A549 (cell line): ENCODE measurements at regions not wholly inside any gene's neighbourhood (a gene's known extent, or its start where the extent isn't known, plus 50 kb on each side); places are given as distances from the start of the nearest gene placed in this dataset.

Experiments
- ATAC-seq, 2 experiments: fragments of 200-7000 bp in 1 of 2; fragments of >200 bp in 1 of 2; cut with Nextera tagmentation in 1 of 2; cut with Tn5 transposase in 1 of 2; 3 replicates each; pipeline versions ENCODE4 v1.8.0 to v1.9.1; 2018 to 2020; ENCODE audit warnings: mild to moderate bottlenecking in 1 of 2, moderate library complexity in 1 of 2
- CTCF ChIA-PET: fragments of 300-600 bp; sonication (Branson Sonifier 250); formaldehyde crosslinking; extraction: SDS; loops from one replicate; lab custom pipeline; 2021; ENCODE audit warnings: antibody characterized with exemption, inconsistent platforms; lab: Yijun Ruan, JAX
- POLR2A ChIA-PET: fragments of 350-600 bp; formaldehyde crosslinking; extraction: SDS; loops from one replicate; lab custom pipeline; 2021; ENCODE audit warnings: antibody characterized with exemption, inconsistent platforms; lab: Yijun Ruan, JAX
- DNase-seq, 2 experiments: peaks; one replicate each; pipeline versions ENCODE4 v3.0.0 to v3.0.0-alpha.2; 2011 to 2016; ENCODE audit warnings: low read depth in 1 of 2, low spot score in 1 of 2
- FAIRE-seq: peaks from 2 replicates; lab custom pipeline; 2011; peaks lifted over from hg19 to GRCh38; lab: Jason Lieb, UNC
- H3K27ac ChIP-seq, 2 experiments: fragments of >200 bp; sonication (Bioruptor Twin); formaldehyde crosslinking; 3 replicates each; pipeline ENCODE4 v1.5.1; 2016 to 2017
- H3K4me1 ChIP-seq: fragments of >200 bp; sonication (Bioruptor Twin); formaldehyde crosslinking; 3 replicates; pipeline ENCODE4 v1.6.1; 2016
- H3K4me2 ChIP-seq: fragments of >200 bp; sonication (Bioruptor Twin); formaldehyde crosslinking; 3 replicates; pipeline ENCODE4 v1.6.1; 2016
- H3K4me3 ChIP-seq: fragments of >200 bp; sonication (Bioruptor Twin); formaldehyde crosslinking; 3 replicates; pipeline ENCODE4 v1.5.1; 2016
- H3K9me3 ChIP-seq: fragments of >200 bp; sonication (Bioruptor Twin); formaldehyde crosslinking; 3 replicates; pipeline ENCODE4 v1.6.1; 2016
- BHLHE40 ChIP-seq: IDR thresholded peaks from 2 replicates; pipeline ENCODE4 v1.6.1; 2012; ENCODE audit warnings: low read depth, low read length, inconsistent platforms
- CBX8 ChIP-seq: fragments of 200-600 bp; sonication (generic); IDR thresholded peaks from 2 replicates; pipeline ENCODE4 v1.6.1; 2016
- CEBPB ChIP-seq, 2 experiments: fragments of >200 bp in 1 of 2; sonication (Bioruptor Twin) in 1 of 2; formaldehyde crosslinking in 1 of 2; IDR thresholded peaks; 2 replicates each; pipeline ENCODE4 v1.6.1; 2012 to 2016
- CHD2 ChIP-seq: fragments of 150-350 bp; IDR thresholded peaks from 2 replicates; pipeline ENCODE4 v1.6.1; 2014; ENCODE audit warnings: low read length; ENCODE audit not compliant: partially characterized antibody
- EHF ChIP-seq: fragments of 250-450 bp; sonication (Bioruptor Pico); IDR thresholded peaks from 2 replicates; pipeline ENCODE4 v1.5.0; 2020; ENCODE audit warnings: mild to moderate bottlenecking
- EP300 ChIP-seq, 2 experiments: fragments of >200 bp; sonication (Bioruptor Twin); formaldehyde crosslinking; IDR thresholded peaks; 2 replicates in 1 of 2; 3 replicates in 1 of 2; pipeline ENCODE4 v1.6.1; 2016 to 2017
- ESRRA ChIP-seq: fragments of 150-350 bp; IDR thresholded peaks from 2 replicates; pipeline ENCODE4 v1.6.1; 2014; ENCODE audit warnings: mild to moderate bottlenecking, low read length, borderline replicate concordance
- FOSL2 ChIP-seq, 2 experiments: fragments of 450-650 bp in 1 of 2; fragments of >200 bp in 1 of 2; sonication (Bioruptor Twin) in 1 of 2; formaldehyde crosslinking; IDR thresholded peaks; 2 replicates each; pipeline versions ENCODE4 v1.5.0 to v1.6.1; 2016 to 2020; ENCODE audit warnings: mild to moderate bottlenecking in 1 of 2, moderate library complexity in 1 of 2
- FOXS1 ChIP-seq: fragments of 250-450 bp; sonication (Bioruptor Pico); IDR thresholded peaks from 2 replicates; pipeline ENCODE4 v1.5.0; 2020; ENCODE audit warnings: mild to moderate bottlenecking, moderate library complexity
- HDAC2 ChIP-seq: fragments of 200-600 bp; sonication (generic); IDR thresholded peaks from 2 replicates; pipeline ENCODE4 v1.6.1; 2016
- HEYL ChIP-seq: fragments of 250-450 bp; sonication (Bioruptor Pico); IDR thresholded peaks from 2 replicates; pipeline ENCODE4 v1.8.0; 2021; ENCODE audit warnings: mild to moderate bottlenecking, moderate library complexity
- HOXA7 ChIP-seq: fragments of 250-450 bp; sonication (Bioruptor Pico); IDR thresholded peaks from 2 replicates; pipeline ENCODE4 v1.5.0; 2020; ENCODE audit warnings: mild to moderate bottlenecking, moderate library complexity
- HOXB13 ChIP-seq: fragments of 250-450 bp; sonication (Bioruptor Pico); IDR thresholded peaks from 2 replicates; pipeline ENCODE4 v1.5.0; 2020; ENCODE audit warnings: low read depth, mild to moderate bottlenecking, moderate library complexity
- JUN ChIP-seq, 2 experiments: fragments of >200 bp; sonication (Bioruptor Twin); formaldehyde crosslinking; IDR thresholded peaks; 2 replicates in 1 of 2; 3 replicates in 1 of 2; pipeline ENCODE4 v1.6.1; 2016 to 2017
- KDM1A ChIP-seq: fragments of 200-600 bp; sonication (generic); IDR thresholded peaks from 2 replicates; pipeline ENCODE4 v1.6.1; 2016; ENCODE audit warnings: low read depth, mild to moderate bottlenecking
- MAFK ChIP-seq: fragments of 450-650 bp; IDR thresholded peaks from 2 replicates; pipeline ENCODE4 v1.6.1; 2014; ENCODE audit not compliant: partially characterized antibody
- MYC ChIP-seq: IDR thresholded peaks from 2 replicates; pipeline ENCODE4 v1.6.1; 2012; ENCODE audit warnings: mild to moderate bottlenecking, inconsistent platforms, low read length, improper control_type of control experiment, borderline replicate concordance
- NFE2L2 ChIP-seq: fragments of 150-350 bp; conservative IDR thresholded peaks from 2 replicates; pipeline ENCODE4 v1.6.1; 2014; ENCODE audit warnings: low read length
- NPAS2 ChIP-seq: fragments of 250-450 bp; sonication (Bioruptor Pico); IDR thresholded peaks from 2 replicates; pipeline ENCODE4 v1.8.0; 2022; ENCODE audit warnings: mild to moderate bottlenecking, moderate library complexity, borderline replicate concordance
- NR3C1 ChIP-seq: fragments of >200 bp; sonication (Bioruptor Twin); formaldehyde crosslinking; IDR thresholded peaks from 3 replicates; pipeline ENCODE4 v1.6.1; 2017
- POLR2A ChIP-seq: IDR thresholded peaks from 2 replicates; pipeline ENCODE4 v1.6.1; 2012; ENCODE audit warnings: mild to moderate bottlenecking, low read length
- POLR2AphosphoS2 ChIP-seq: conservative IDR thresholded peaks from 2 replicates; pipeline ENCODE4 v1.6.1; 2012; ENCODE audit warnings: low read length, improper control_type of control experiment, inconsistent platforms
- RARB ChIP-seq: fragments of 250-450 bp; sonication (Bioruptor Pico); IDR thresholded peaks from 2 replicates; pipeline ENCODE4 v1.8.0; 2021; ENCODE audit warnings: mild to moderate bottlenecking, moderate library complexity
- RNF2 ChIP-seq: fragments of 200-600 bp; sonication (generic); IDR thresholded peaks from 2 replicates; pipeline ENCODE4 v1.6.1; 2016; ENCODE audit warnings: low read depth, mild to moderate bottlenecking, antibody characterized with exemption, moderate library complexity, borderline replicate concordance
- SMC3 ChIP-seq: fragments of >200 bp; sonication (Bioruptor Twin); formaldehyde crosslinking; IDR thresholded peaks from 3 replicates; pipeline ENCODE4 v1.6.1; 2018; ENCODE audit warnings: inconsistent platforms
- TFCP2L1 ChIP-seq: fragments of 250-450 bp; sonication (Bioruptor Pico); IDR thresholded peaks from 2 replicates; pipeline ENCODE4 v1.5.0; 2021; ENCODE audit warnings: mild to moderate bottlenecking
- TP53 ChIP-seq: fragments of 250-450 bp; sonication (Bioruptor Pico); IDR thresholded peaks from 2 replicates; pipeline ENCODE4 v1.5.0; 2021; ENCODE audit warnings: mild to moderate bottlenecking, moderate library complexity
- ZC3H11A ChIP-seq: fragments of 450-650 bp; IDR thresholded peaks from 2 replicates; pipeline ENCODE4 v1.6.1; 2014; ENCODE audit warnings: antibody characterized with exemption, mild to moderate bottlenecking
- ZFP36 ChIP-seq: fragments of 450-650 bp; IDR thresholded peaks from 2 replicates; pipeline ENCODE4 v1.6.1; 2014; ENCODE audit warnings: borderline replicate concordance; ENCODE audit not compliant: partially characterized antibody
- WGBS: methylation state at CpG from one replicate; pipeline ENCODE4 v1.1.6; 2017; ENCODE audit errors: missing lambda C conversion rate; 5-methylcytosine and 5-hydroxymethylcytosine counted together
- TF ChIP-seq, protein P1 (sequence below): fragments of 450-650 bp; IDR thresholded peaks from 2 replicates; pipeline ENCODE4 v1.6.1; 2014; ENCODE audit warnings: antibody characterized with exemption
- TF ChIP-seq, protein P2 (sequence below): IDR thresholded peaks from 2 replicates; pipeline ENCODE4 v1.6.1; 2012
- TF ChIP-seq, protein P3 (sequence below): fragments of 250-450 bp; sonication (Bioruptor Pico); IDR thresholded peaks from 2 replicates; pipeline ENCODE4 v1.5.0; 2021; ENCODE audit warnings: mild to moderate bottlenecking, moderate library complexity, borderline replicate concordance
- TF ChIP-seq, protein P4 (sequence below): IDR thresholded peaks from 2 replicates; pipeline ENCODE4 v1.6.1; 2012; ENCODE audit warnings: low read depth, borderline replicate concordance

DNA sequence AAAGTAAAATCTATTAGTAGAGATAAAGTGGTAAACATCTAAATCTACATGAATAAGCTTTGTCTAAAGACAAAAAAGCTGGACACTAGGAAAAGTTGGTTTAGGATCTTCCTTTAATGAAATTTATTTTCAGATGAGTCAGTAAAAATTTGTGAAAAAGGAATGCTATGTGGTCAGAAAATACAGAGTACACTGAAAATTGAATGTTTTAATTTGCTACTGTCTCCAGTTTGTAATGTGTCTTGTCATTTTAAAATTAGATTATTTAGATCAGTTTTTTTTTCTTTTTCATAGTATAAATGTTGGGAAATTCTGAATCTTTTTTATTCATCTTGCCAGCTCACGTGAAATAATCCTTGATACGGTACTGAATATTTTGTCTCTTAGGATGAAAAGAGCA is 56.9 kb downstream of the SLITRK6 start:
- Histone ChIP-seq H3K4me3 (no peak overlapping the region), H3K27ac (no peak overlapping the region), H3K9me3 (no peaks in the 10 kb centered on the region), H3K4me2 (no peak overlapping the region), H3K4me1 (no peaks in the 10 kb centered on the region)
- FAIRE-seq (no peak), DNase-seq (no peak), ATAC-seq (no peak)
- TF ChIP-seq RARB (CRISPR knock-in tag): no peak
- no peak for TF ChIP-seq HEYL
- no peak for TF ChIP-seq FOXS1 (CRISPR knock-in tag)
- TF ChIP-seq, protein P1, sequence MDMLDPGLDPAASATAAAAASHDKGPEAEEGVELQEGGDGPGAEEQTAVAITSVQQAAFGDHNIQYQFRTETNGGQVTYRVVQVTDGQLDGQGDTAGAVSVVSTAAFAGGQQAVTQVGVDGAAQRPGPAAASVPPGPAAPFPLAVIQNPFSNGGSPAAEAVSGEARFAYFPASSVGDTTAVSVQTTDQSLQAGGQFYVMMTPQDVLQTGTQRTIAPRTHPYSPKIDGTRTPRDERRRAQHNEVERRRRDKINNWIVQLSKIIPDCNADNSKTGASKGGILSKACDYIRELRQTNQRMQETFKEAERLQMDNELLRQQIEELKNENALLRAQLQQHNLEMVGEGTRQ: no peak
- TF ChIP-seq MYC: no peak
- TF ChIP-seq CHD2: no peak
- TF ChIP-seq HOXA7 (CRISPR knock-in tag): no peak
- TF ChIP-seq TFCP2L1 (CRISPR knock-in tag): no peak
- no peak for TF ChIP-seq SMC3
- TF ChIP-seq RNF2: no peak
- no peak for TF ChIP-seq POLR2AphosphoS2
- TF ChIP-seq FOSL2 (IDR thresholded peaks at IDR 0.05): no peak
- no peak for TF ChIP-seq FOSL2 (CRISPR knock-in tag; IDR thresholded peaks at IDR 0.05)
- TF ChIP-seq BHLHE40: no peak
- TF ChIP-seq CBX8: no peak
- no peak for TF ChIP-seq NPAS2
- WGBS: 94% methylated on average over 2 of the region's 2 CpGs
- POLR2A ChIA-PET: no interaction called here
- CTCF ChIA-PET: no interaction called here

DNA sequence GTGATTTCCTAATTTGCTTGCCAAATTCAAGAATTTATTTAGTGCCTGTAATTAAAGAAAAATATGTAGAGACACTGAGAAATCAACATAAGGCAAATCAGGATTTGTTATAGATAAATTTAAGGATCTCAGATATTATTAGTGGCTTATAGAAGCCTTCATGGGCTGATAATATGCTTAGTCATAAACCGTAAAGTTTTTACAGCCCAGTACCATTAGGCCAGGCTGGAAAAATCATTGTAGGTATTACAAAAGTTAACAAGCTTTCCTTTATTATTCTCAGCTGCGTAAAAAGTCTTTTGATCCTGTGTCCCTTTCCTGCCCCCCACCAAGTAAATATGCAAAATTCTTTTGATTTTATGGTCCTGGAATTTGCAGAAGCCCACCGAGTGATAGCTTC is 58.2 kb downstream of the SLITRK6 start:
- TF ChIP-seq CBX8 (no peak), TP53 (CRISPR knock-in tag) (no peak), RARB (CRISPR knock-in tag) (no peak), POLR2AphosphoS2 (no peak), NPAS2 (no peak), EHF (CRISPR knock-in tag) (no peak), MYC (no peak), BHLHE40 (no peak), MAFK (no peak), ZFP36 (no peak), FOXS1 (CRISPR knock-in tag) (no peak), FOSL2 (IDR thresholded peaks at IDR 0.05) (no peak), FOSL2 (CRISPR knock-in tag; IDR thresholded peaks at IDR 0.05) (no peak), NR3C1 (no peak), CEBPB (IDR thresholded peaks at IDR 0.05) (no peak), HDAC2 (no peak), NFE2L2 (no peak), JUN (IDR thresholded peaks at IDR 0.05) (no peak)
- TF ChIP-seq, protein P2, sequence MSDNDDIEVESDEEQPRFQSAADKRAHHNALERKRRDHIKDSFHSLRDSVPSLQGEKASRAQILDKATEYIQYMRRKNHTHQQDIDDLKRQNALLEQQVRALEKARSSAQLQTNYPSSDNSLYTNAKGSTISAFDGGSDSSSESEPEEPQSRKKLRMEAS: no peak
- H3K4me1 ChIP-seq: no peaks in the 10 kb centered on the region
- no peak overlapping the region for H3K4me2 ChIP-seq
- no peak for FAIRE-seq
- ChIA-PET CTCF (no interaction called here), POLR2A (no interaction called here)
- no peak for ATAC-seq
- DNase-seq: no peak
- 79% methylated on average over 3 of the region's 3 CpGs for WGBS
- H3K27ac ChIP-seq: no peak overlapping the region
- no peaks in the 10 kb centered on the region for H3K9me3 ChIP-seq
- no peak overlapping the region for H3K4me3 ChIP-seq

DNA sequence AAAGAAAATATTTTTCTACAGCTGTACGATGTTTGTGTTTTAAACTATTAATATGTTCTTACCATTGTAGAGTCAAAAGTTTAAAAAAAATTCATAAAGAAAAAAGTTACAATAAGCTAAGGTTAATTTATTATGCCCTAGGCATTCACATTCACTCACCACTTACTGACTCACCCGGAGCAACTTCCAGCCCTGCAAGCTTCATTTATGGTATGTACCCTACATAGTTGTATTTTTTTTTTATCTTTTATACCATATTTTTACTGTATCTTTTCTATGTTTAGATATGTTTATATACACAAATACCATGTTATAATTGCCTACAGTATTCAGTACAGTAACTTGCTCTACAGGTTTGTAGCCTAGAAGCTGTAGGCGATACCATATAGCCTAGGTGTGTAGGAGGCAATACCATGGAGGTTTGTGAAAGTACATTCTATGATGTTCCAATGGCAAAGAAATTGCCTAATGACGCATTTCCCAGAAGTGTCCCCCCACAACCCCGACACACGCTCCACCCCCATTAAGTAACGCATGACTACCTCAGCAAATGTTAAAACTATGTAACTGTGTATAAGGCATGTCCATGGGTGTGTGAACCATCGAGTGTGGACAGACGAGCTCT is 60.4 kb downstream of the SLITRK6 start:
- H3K4me3 ChIP-seq: no peak overlapping the region
- H3K9me3 ChIP-seq: no peaks in the 10 kb centered on the region
- no peak overlapping the region for H3K4me2 ChIP-seq
- WGBS: 70% methylated on average over 8 of the region's 9 CpGs
- no peak overlapping the region for H3K27ac ChIP-seq
- ATAC-seq: no peak
- FAIRE-seq: no peak
- no peaks in the 10 kb centered on the region for H3K4me1 ChIP-seq
- ChIA-PET POLR2A (no interaction called here), CTCF (interaction anchor here (0.6 kb wide), 1 partner anchor 256 kb away, joined by 3 read pairs; no protein-coding TSS in a partner anchor)
- DNase-seq: no peak
- TF ChIP-seq HOXB13 (CRISPR knock-in tag): no peak
- no peak for TF ChIP-seq KDM1A
- TF ChIP-seq, protein P3, sequence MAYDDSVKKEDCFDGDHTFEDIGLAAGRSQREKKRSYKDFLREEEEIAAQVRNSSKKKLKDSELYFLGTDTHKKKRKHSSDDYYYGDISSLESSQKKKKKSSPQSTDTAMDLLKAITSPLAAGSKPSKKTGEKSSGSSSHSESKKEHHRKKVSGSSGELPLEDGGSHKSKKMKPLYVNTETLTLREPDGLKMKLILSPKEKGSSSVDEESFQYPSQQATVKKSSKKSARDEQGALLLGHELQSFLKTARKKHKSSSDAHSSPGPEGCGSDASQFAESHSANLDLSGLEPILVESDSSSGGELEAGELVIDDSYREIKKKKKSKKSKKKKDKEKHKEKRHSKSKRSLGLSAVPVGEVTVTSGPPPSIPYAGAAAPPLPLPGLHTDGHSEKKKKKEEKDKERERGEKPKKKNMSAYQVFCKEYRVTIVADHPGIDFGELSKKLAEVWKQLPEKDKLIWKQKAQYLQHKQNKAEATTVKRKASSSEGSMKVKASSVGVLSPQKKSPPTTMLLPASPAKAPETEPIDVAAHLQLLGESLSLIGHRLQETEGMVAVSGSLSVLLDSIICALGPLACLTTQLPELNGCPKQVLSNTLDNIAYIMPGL (CRISPR knock-in tag): no peak
- TF ChIP-seq RNF2: no peak
- TF ChIP-seq, protein P1: no peak
- TF ChIP-seq ZC3H11A: no peak
- TF ChIP-seq, protein P2: no peak
- TF ChIP-seq EP300 (IDR thresholded peaks at IDR 0.05): no peak
- TF ChIP-seq, protein P4, sequence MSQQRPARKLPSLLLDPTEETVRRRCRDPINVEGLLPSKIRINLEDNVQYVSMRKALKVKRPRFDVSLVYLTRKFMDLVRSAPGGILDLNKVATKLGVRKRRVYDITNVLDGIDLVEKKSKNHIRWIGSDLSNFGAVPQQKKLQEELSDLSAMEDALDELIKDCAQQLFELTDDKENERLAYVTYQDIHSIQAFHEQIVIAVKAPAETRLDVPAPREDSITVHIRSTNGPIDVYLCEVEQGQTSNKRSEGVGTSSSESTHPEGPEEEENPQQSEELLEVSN: no peak
- no peak for TF ChIP-seq POLR2A
- TF ChIP-seq ESRRA: no peak
- TF ChIP-seq HDAC2: no peak
- no peak for TF ChIP-seq MAFK
